Spleen (tissue), 11 donors: ENCODE measurements at regions not wholly inside any gene's neighbourhood (a gene's known extent, or its start where the extent isn't known, plus 50 kb on each side); places are given as distances from the start of the nearest gene placed in this dataset.

ENCODE experiments used
- DNase-seq: peaks from one replicate; pipeline ENCODE4 v3.0.0-alpha.2; 2020
- H3K27ac ChIP-seq, 8 donors: fragments of 200-600 bp; sonication (generic) in 7 of 8; 1 replicate in 4 of 8; 2 replicates in 4 of 8; pipeline versions ENCODE4 v1.5.0 to v1.8.0; 2016 to 2021; ENCODE audit warnings: inconsistent platforms in 4 of 8, mild to moderate bottlenecking in 4 of 8, moderate library complexity in 1 of 8
- H3K27me3 ChIP-seq, 7 donors: fragments of 200-600 bp; sonication (generic) in 6 of 7; replicated peaks in 1 of 7; 1 replicate in 4 of 7; 2 replicates in 3 of 7; pipeline versions ENCODE4 v1.5.0 to v1.8.0; 2016 to 2021; ENCODE audit warnings: inconsistent platforms in 3 of 7, mild to moderate bottlenecking in 1 of 7
- H3K36me3 ChIP-seq, 6 donors: fragments of 200-600 bp; sonication (generic) in 5 of 6; 1 replicate in 4 of 6; 2 replicates in 2 of 6; pipeline versions ENCODE4 v1.5.0 to v1.8.0; 2016 to 2021; ENCODE audit warnings: inconsistent platforms in 2 of 6
- H3K4me1 ChIP-seq, 6 donors: fragments of 200-600 bp; sonication (generic) in 5 of 6; 1 replicate in 3 of 6; 2 replicates in 3 of 6; pipeline versions ENCODE4 v1.5.0 to v1.8.0; 2016 to 2021; ENCODE audit warnings: inconsistent platforms in 3 of 6
- H3K4me3 ChIP-seq, 8 donors: fragments of 200-600 bp; sonication (generic) in 7 of 8; 1 replicate in 4 of 8; 2 replicates in 4 of 8; pipeline versions ENCODE4 v1.5.0 to v1.8.0; 2016 to 2021; ENCODE audit warnings: inconsistent platforms in 4 of 8, mild to moderate bottlenecking in 4 of 8, moderate library complexity in 2 of 8
- H3K9me3 ChIP-seq, 8 donors: fragments of 200-600 bp; sonication (generic) in 7 of 8; 1 replicate in 4 of 8; 2 replicates in 4 of 8; pipeline versions ENCODE4 v1.5.0 to v1.8.0; 2016 to 2021; ENCODE audit warnings: inconsistent platforms in 4 of 8
- CTCF ChIP-seq, 11 experiments: fragments of 200-600 bp in 7 of 11; fragments of 450-650 bp in 4 of 11; sonication (generic) in 4 of 11; IDR thresholded peaks in 8 of 11; conservative IDR thresholded peaks in 3 of 11; 1 replicate in 7 of 11; 2 replicates in 4 of 11; pipeline versions ENCODE4 v1.4.0 to v1.8.0; 2016 to 2021; ENCODE audit warnings: antibody characterized with exemption in 11 of 11, inconsistent platforms in 4 of 11, mild to moderate bottlenecking in 1 of 11
- POLR2A ChIP-seq, 3 donors: fragments of 450-650 bp; IDR thresholded peaks; one replicate each; pipeline ENCODE4 v1.5.1; 2017; ENCODE audit warnings: antibody characterized with exemption in 3 of 3, mild to moderate bottlenecking in 1 of 3
- POLR2AphosphoS5 ChIP-seq, 3 donors: sonication (generic); formaldehyde crosslinking; IDR thresholded peaks; one replicate each; pipeline ENCODE4 v1.5.1; 2017; ENCODE audit warnings: antibody characterized with exemption in 3 of 3
- WGBS, 5 donors: extraction: QIAGEN DNeasy Blood & Tissue Kit in 3 of 5; methylation state at CpG; one replicate each; pipeline versions ENCODE4 v1.1.5 to v1.1.7; 2013 to 2018; 5-methylcytosine and 5-hydroxymethylcytosine counted together
- intact Hi-C: fragments of 100-400 bp; cut with DNase I; formaldehyde crosslinking; loops from one replicate; pipeline ENCODE4 v1.15.0; 2023; ENCODE audit warnings: low total_unique reads
- donor health status: healthy with polysubstance abuse.
- donor health status: DM: no; HTN: no; CAD: no; lungs with moderate emphysema.
- donor health status: DM: no; HTN: no; CAD: no.
- donor health status: Bipolar disorder and iron deficiency.
- donor health status: healthy.
- donor health status: DM: no; HTN: no; CAD: no.
- donor health status: DM: yes; HTN: yes; CAD: no.

- no peak for DNase-seq
- H3K36me3 ChIP-seq, result no peaks in the 10 kb centered on the region
- WGBS, 5 donors, result 76 to 86% (median 81%) methylated on average over 3 of the region's 3 CpGs
- H3K27me3 ChIP-seq, result no peaks in the 10 kb centered on the region
- H3K27ac ChIP-seq, result no peak overlapping the region
- TF ChIP-seq POLR2A (IDR thresholded peaks at IDR 0.05) (no peak), CTCF (IDR thresholded peaks at IDR 0.05 in 8 of 11, conservative IDR thresholded peaks at IDR 0.05 in 3 of 11) (no peak), POLR2AphosphoS5 (IDR thresholded peaks at IDR 0.05) (no peak)
- H3K9me3 ChIP-seq, result no peaks in the 10 kb centered on the region
- intact Hi-C loops, result no loop called here
- no peaks in the 10 kb centered on the region for H3K4me1 ChIP-seq
- no peak overlapping the region for H3K4me3 ChIP-seq
These were observed 1115.3 kb downstream of the REEP3 start for GRCh38 chr10:64636461-64636860.

- TF ChIP-seq POLR2AphosphoS5 (IDR thresholded peaks at IDR 0.05), result no peak
- TF ChIP-seq CTCF (IDR thresholded peaks at IDR 0.05 in 8 of 11, conservative IDR thresholded peaks at IDR 0.05 in 3 of 11), result no peak
- TF ChIP-seq POLR2A (IDR thresholded peaks at IDR 0.05), result no peak
- H3K36me3 ChIP-seq, result no peaks in the 10 kb centered on the region
These were observed 1116.7 kb downstream of the REEP3 start for GRCh38 chr10:64637939-64638338.

GRCh38 chr10:64648915-64649314, 1127.7 kb downstream of the REEP3 start:
- Histone ChIP-seq H3K27me3 (no peaks in the 10 kb centered on the region), H3K4me1 (no peaks in the 10 kb centered on the region), H3K4me3 (no peak overlapping the region), H3K36me3 (no peaks in the 10 kb centered on the region), H3K9me3 (no peaks in the 10 kb centered on the region), H3K27ac (no peak overlapping the region)
- no peak for TF ChIP-seq POLR2AphosphoS5 (IDR thresholded peaks at IDR 0.05)
- no peak for TF ChIP-seq POLR2A (IDR thresholded peaks at IDR 0.05)
- TF ChIP-seq CTCF (IDR thresholded peaks at IDR 0.05 in 8 of 11, conservative IDR thresholded peaks at IDR 0.05 in 3 of 11), result no peak
- intact Hi-C loops, result no loop called here
- no peak for DNase-seq
- 34 to 44% (median 39%) methylated on average over 3 of the region's 3 CpGs for WGBS, 5 donors

More at GRCh38 chr10:64637939-64638338, 1116.7 kb downstream of the REEP3 start:
- DNase-seq, result no peak
- WGBS, 5 donors, result 56 to 86% (median 81%) methylated on average over 1 of the region's 1 CpG
- Histone ChIP-seq H3K27me3 (no peaks in the 10 kb centered on the region), H3K4me3 (no peak overlapping the region), H3K27ac (no peak overlapping the region), H3K9me3 (no peaks in the 10 kb centered on the region), H3K4me1 (no peaks in the 10 kb centered on the region)
- intact Hi-C loops, result no loop called here

GRCh38 chr10:64658528-64658927, 1137.3 kb downstream of the REEP3 start:
- Histone ChIP-seq H3K4me1 (no peaks in the 10 kb centered on the region), H3K9me3 (peaks cover 0 to 9% (median 1%) of the 10 kb centered on the region in 8 donors), H3K27ac (no peak overlapping the region), H3K4me3 (no peak overlapping the region), H3K27me3 (no peaks in the 10 kb centered on the region), H3K36me3 (no peaks in the 10 kb centered on the region)
- no peak for TF ChIP-seq POLR2A (IDR thresholded peaks at IDR 0.05)
- DNase-seq, result no peak
- intact Hi-C loops, result no loop called here
- WGBS, 5 donors, result 44 to 70% (median 57%) methylated on average over 2 of the region's 2 CpGs

- H3K27ac ChIP-seq, result no peak overlapping the region
- no peak for TF ChIP-seq POLR2A (IDR thresholded peaks at IDR 0.05)
- no peak for TF ChIP-seq CTCF (IDR thresholded peaks at IDR 0.05 in 8 of 11, conservative IDR thresholded peaks at IDR 0.05 in 3 of 11)
- no peak for TF ChIP-seq POLR2AphosphoS5 (IDR thresholded peaks at IDR 0.05)
- 85 to 95% (median 88%) methylated on average over 1 of the region's 1 CpG for WGBS, 5 donors
- H3K27me3 ChIP-seq, result no peaks in the 10 kb centered on the region
- intact Hi-C loops, result no loop called here
- H3K4me1 ChIP-seq, result no peaks in the 10 kb centered on the region
- DNase-seq, result no peak
- peaks cover 0 to 9% (median 1%) of the 10 kb centered on the region in 8 donors for H3K9me3 ChIP-seq
- H3K4me3 ChIP-seq, result no peak overlapping the region
- H3K36me3 ChIP-seq, result no peaks in the 10 kb centered on the region
These were observed 1138.1 kb downstream of the REEP3 start for GRCh38 chr10:64659311-64659710.
